ENCODE measurements at regions not wholly inside any gene's neighbourhood (a gene's known extent, or its start where the extent isn't known, plus 50 kb on each side); places are given as distances from the start of the nearest gene placed in this dataset.

- TF ChIP-seq POLR2A (IDR thresholded peaks at IDR 0.05; ENCODE audit: low read depth, low read length) (no peak), POLR2AphosphoS5 (IDR thresholded peaks at IDR 0.05; ENCODE audit: low read depth, low read length) (no peak)
These were observed 730.1 kb downstream of the DTWD2 start for GRCh38 chr5:118258223-118258622.
